SK-N-SH (cell line): ENCODE measurements at regions not wholly inside any gene's neighbourhood (a gene's known extent, or its start where the extent isn't known, plus 50 kb on each side); places are given as distances from the start of the nearest gene placed in this dataset.
"Not testable (repeated sequence)": the region's sequence is repeated elsewhere in the genome, so short reads cannot be mapped to it uniquely, and the experiment has no call there.

Experiments
- CTCF ChIA-PET: fragments of 300-600, 350-600 bp; formaldehyde crosslinking; extraction: SDS; loops from one replicate; lab custom pipeline; 2021; lab: Yijun Ruan, JAX
- POLR2A ChIA-PET: fragments of 350-600 bp; sonication (Branson Sonifier 250); formaldehyde crosslinking; extraction: SDS; loops from one replicate; lab custom pipeline; 2020; ENCODE audit warnings: antibody characterized with exemption, inconsistent platforms; lab: Yijun Ruan, JAX
- DNase-seq: peaks from one replicate; pipeline ENCODE4 v3.0.0; 2012
- H2AFZ ChIP-seq: fragments of 200-600 bp; sonication (generic); 2 replicates; pipeline ENCODE4 v1.8.1; 2016; ENCODE audit warnings: antibody characterized with exemption, mild to moderate bottlenecking, low read depth
- H3F3A ChIP-seq: fragments of 200-600 bp; sonication (generic); replicated peaks from 2 replicates; pipeline ENCODE3; 2016; ENCODE audit warnings: antibody characterized with exemption, mild to moderate bottlenecking; ENCODE audit not compliant: insufficient read depth
- H3K27ac ChIP-seq, 2 experiments: fragments of 200-500 bp in 1 of 2; fragments of 200-600 bp in 1 of 2; sonication (Bioruptor generic) in 1 of 2; sonication (generic), shearing (Covaris generic) in 1 of 2; 2 replicates each; pipeline versions ENCODE4 v1.5.1 to v1.6.1; 2014 to 2016; ENCODE audit warnings: low read depth in 2 of 2, inconsistent platforms in 1 of 2, low read length in 1 of 2, mild to moderate bottlenecking in 1 of 2, mixed read lengths in 1 of 2
- H3K27me3 ChIP-seq: fragments of 200-600 bp; sonication (generic), shearing (Covaris generic); 2 replicates; pipeline ENCODE4 v1.6.1; 2016; ENCODE audit warnings: mixed run types; ENCODE audit not compliant: insufficient read depth
- H3K36me3 ChIP-seq, 2 experiments: fragments of 200-500 bp in 1 of 2; fragments of 200-600 bp in 1 of 2; sonication (Bioruptor generic) in 1 of 2; sonication (generic) in 1 of 2; replicated peaks in 1 of 2; 2 replicates each; pipeline versions ENCODE3 to v1.5.1; 2014 to 2016; ENCODE audit warnings: low read length in 1 of 2, mild to moderate bottlenecking in 1 of 2; ENCODE audit not compliant: insufficient read depth in 2 of 2, control insufficient read depth in 1 of 2
- H3K4me1 ChIP-seq, 2 experiments: fragments of 200-500 bp in 1 of 2; fragments of 200-600 bp in 1 of 2; sonication (Bioruptor generic) in 1 of 2; sonication (generic), shearing (Covaris generic) in 1 of 2; 2 replicates each; pipeline versions ENCODE4 v1.5.1 to v1.6.1; 2014 to 2016; ENCODE audit warnings: low read depth in 1 of 2, low read length in 1 of 2, mixed run types in 1 of 2; ENCODE audit not compliant: insufficient read depth in 2 of 2, control insufficient read depth in 1 of 2
- H3K4me2 ChIP-seq: fragments of 200-600 bp; sonication (generic), shearing (Covaris generic); 2 replicates; pipeline ENCODE4 v1.6.1; 2017; ENCODE audit warnings: mixed run types
- H3K4me3 ChIP-seq, 2 experiments: fragments of 200-500 bp in 1 of 2; fragments of 200-600 bp in 1 of 2; sonication (Bioruptor generic) in 1 of 2; sonication (generic), shearing (Covaris generic) in 1 of 2; 2 replicates each; pipeline versions ENCODE4 v1.5.1 to v1.8.1; 2014 to 2016; ENCODE audit warnings: low read depth in 2 of 2, inconsistent platforms in 1 of 2, low read length in 1 of 2, mild to moderate bottlenecking in 1 of 2, mixed read lengths in 1 of 2, moderate library complexity in 1 of 2
- H3K79me2 ChIP-seq: fragments of 200-600 bp; sonication (generic); 2 replicates; pipeline ENCODE4 v1.8.1; 2017; ENCODE audit warnings: mild to moderate bottlenecking; ENCODE audit not compliant: insufficient read depth
- H3K9ac ChIP-seq: fragments of 200-600 bp; sonication (generic); 2 replicates; pipeline ENCODE4 v1.6.1; 2017; ENCODE audit warnings: mixed run types
- H3K9me2 ChIP-seq: fragments of 200-600 bp; sonication (generic); 2 replicates; pipeline ENCODE4 v1.6.1; 2017; ENCODE audit warnings: mixed run types
- H3K9me3 ChIP-seq: fragments of 200-600 bp; sonication (generic); 2 replicates; pipeline ENCODE4 v1.6.1; 2017; ENCODE audit warnings: mixed run types, mild to moderate bottlenecking, moderate library complexity
- H4K20me1 ChIP-seq: fragments of 200-600 bp; sonication (generic); 2 replicates; pipeline ENCODE4 v1.6.1; 2017; ENCODE audit warnings: mild to moderate bottlenecking, mixed run types; ENCODE audit not compliant: insufficient read depth
- EZH2phosphoT487 ChIP-seq: fragments of 200-600 bp; sonication (generic); IDR thresholded peaks from 2 replicates; pipeline ENCODE4 v1.6.1; 2017; ENCODE audit warnings: low read depth, mixed run types, mild to moderate bottlenecking, antibody characterized with exemption, moderate library complexity, borderline replicate concordance
- RCOR1 ChIP-seq: fragments of 150-350 bp; IDR thresholded peaks from 2 replicates; pipeline ENCODE4 v1.6.1; 2017; ENCODE audit warnings: antibody characterized with exemption, low read length
- USF2 ChIP-seq: fragments of 150-350 bp; IDR thresholded peaks from 2 replicates; pipeline ENCODE4 v1.6.1; 2017; ENCODE audit warnings: antibody characterized with exemption, low read length, low read depth, borderline replicate concordance
- ZBTB33 ChIP-seq: IDR thresholded peaks from 2 replicates; pipeline ENCODE4 v1.4.0; 2012; ENCODE audit warnings: low read depth, borderline replicate concordance
- WGBS: methylation state at CpG from one replicate; pipeline ENCODE4 v1.1.6; 2017; ENCODE audit warnings: low lambda C conversion rate; 5-methylcytosine and 5-hydroxymethylcytosine counted together
- TF ChIP-seq, protein P1 (sequence below): IDR thresholded peaks from 2 replicates; pipeline ENCODE4 v1.4.0; 2012; ENCODE audit warnings: low read depth, borderline replicate concordance

- H3K9me3 ChIP-seq, H3K9me2 ChIP-seq, H3K4me2 ChIP-seq, H2AFZ ChIP-seq, H3K27me3 ChIP-seq, POLR2A ChIA-PET, H3K36me3 ChIP-seq, H3K4me3 ChIP-seq, H3K27ac ChIP-seq, H3K9ac ChIP-seq, DNase-seq, CTCF ChIA-PET, H3K4me1 ChIP-seq, H4K20me1 ChIP-seq, H3K79me2 ChIP-seq, H3F3A ChIP-seq: not testable (repeated sequence)
- WGBS = 3% methylated on average over 2 of the region's 2 CpGs
Measured at GRCh38 chr22:11037814-11038213, 4490.2 kb upstream of the OR11H1 start.

DNA sequence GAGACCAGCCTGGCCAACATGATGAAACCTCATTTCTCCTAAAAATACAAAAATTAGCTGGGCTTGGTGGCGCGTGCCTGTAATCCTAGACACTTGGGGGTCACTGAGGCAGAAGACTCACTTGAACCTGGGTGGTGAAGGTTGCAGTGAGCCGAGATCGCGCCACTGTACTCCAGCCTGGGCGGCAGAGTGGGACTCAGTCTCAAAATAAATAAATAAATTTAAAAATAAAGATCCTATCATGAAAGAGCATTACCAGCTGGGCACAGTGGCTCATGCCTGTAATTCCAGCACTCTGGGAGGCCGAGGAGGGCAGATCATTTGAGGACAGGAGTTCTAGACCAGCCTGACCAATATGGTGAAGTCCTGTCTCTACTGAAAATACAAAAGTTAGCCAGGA lies 4489.2 kb upstream of the OR11H1 start:
- CTCF ChIA-PET = not testable (repeated sequence)

GRCh38 chr22:11041416-11041815 lies 4486.6 kb upstream of the OR11H1 start:
- H3K4me2 ChIP-seq, POLR2A ChIA-PET, H3K4me1 ChIP-seq, H3K9me3 ChIP-seq, H3F3A ChIP-seq, CTCF ChIA-PET, H3K79me2 ChIP-seq, H3K27ac ChIP-seq, H3K36me3 ChIP-seq, H3K4me3 ChIP-seq, H3K9ac ChIP-seq, H3K9me2 ChIP-seq, DNase-seq, H4K20me1 ChIP-seq, H2AFZ ChIP-seq, H3K27me3 ChIP-seq: not testable (repeated sequence)
- WGBS = 3% methylated on average over 9 of the region's 9 CpGs

More for the DNA sequence above, 4489.2 kb upstream of the OR11H1 start:
- H3K4me1 ChIP-seq, H3K4me3 ChIP-seq, H3K9me2 ChIP-seq, H3K9ac ChIP-seq, H3K27ac ChIP-seq, H3K79me2 ChIP-seq, H3K4me2 ChIP-seq, H3K27me3 ChIP-seq, POLR2A ChIA-PET, H2AFZ ChIP-seq, H3K36me3 ChIP-seq, H4K20me1 ChIP-seq, DNase-seq, H3F3A ChIP-seq, H3K9me3 ChIP-seq: not testable (repeated sequence)
- 7% methylated on average over 7 of the region's 7 CpGs for WGBS

DNA sequence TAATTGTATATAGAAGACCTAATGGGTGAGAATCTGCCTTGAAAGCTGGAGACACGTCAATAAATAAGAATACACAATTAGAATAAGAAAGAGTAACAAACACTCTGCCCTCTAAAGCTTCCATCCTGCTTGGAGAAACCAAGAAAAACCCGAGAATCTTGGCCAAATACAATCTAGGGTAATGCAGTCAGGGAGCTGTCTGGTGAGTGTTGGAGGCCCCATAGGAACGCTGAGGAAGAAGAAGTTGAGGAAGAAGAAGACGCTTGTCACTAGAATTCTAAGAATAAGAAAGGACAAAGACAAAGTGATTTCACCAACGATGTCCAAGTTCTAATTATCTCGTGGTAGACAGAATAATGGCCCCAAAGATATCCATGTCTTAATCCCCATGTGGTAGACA lies 4485.9 kb upstream of the OR11H1 start:
- POLR2A ChIA-PET = no interaction called here
- Histone ChIP-seq H4K20me1 (no peaks in the 10 kb centered on the region), H3K4me1 (no peaks in the 10 kb centered on the region), H3K36me3 (no peaks in the 10 kb centered on the region), H3F3A (no peaks in the 10 kb centered on the region), H3K9me2 (no peaks in the 10 kb centered on the region), H3K9ac (no peak overlapping the region), H3K9me3 (0 out of 2 replicates have a peak, but pooled peaks cover 7% of the 10 kb centered on the region), H3K4me2 (no peak overlapping the region), H3K79me2 (no peaks in the 10 kb centered on the region), H2AFZ (no peak overlapping the region), H3K4me3 (no peak overlapping the region), H3K27me3 (no peaks in the 10 kb centered on the region), H3K27ac (no peak overlapping the region)
- CTCF ChIA-PET = no interaction called here
- DNase-seq = no peak
- 2% methylated on average over 6 of the region's 6 CpGs for WGBS
- TF ChIP-seq ZBTB33 (no peak), RCOR1 (no peak), EZH2phosphoT487 (no peak), USF2 (no peak)
- TF ChIP-seq, protein P1, sequence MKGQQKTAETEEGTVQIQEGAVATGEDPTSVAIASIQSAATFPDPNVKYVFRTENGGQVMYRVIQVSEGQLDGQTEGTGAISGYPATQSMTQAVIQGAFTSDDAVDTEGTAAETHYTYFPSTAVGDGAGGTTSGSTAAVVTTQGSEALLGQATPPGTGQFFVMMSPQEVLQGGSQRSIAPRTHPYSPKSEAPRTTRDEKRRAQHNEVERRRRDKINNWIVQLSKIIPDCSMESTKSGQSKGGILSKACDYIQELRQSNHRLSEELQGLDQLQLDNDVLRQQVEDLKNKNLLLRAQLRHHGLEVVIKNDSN = no peak
- TF ChIP-seq, all 33 proteins: peak for 0

DNA sequence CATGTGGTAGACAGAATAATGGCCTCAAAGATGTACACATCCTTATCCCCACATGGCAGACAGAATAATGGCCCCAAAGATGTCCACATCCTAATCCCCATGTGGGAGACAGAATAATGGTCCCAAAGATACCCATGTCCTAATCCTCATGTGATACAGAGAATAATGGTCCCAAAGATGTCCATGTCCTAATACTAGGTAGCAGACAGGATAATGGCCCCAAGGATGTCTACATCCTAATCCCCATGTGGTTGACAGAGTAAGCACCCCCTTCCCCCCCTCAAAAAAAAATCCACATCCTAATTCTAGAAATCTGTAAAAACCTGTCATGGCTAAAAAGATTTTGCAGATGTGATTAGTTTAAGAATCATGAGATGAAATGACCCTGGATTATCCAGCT lies 4484.7 kb upstream of the OR11H1 start:
- CTCF ChIA-PET, H3K9me3 ChIP-seq, H2AFZ ChIP-seq, H3K36me3 ChIP-seq, H3K27ac ChIP-seq, H3K4me1 ChIP-seq, DNase-seq, H3K4me2 ChIP-seq, H3K79me2 ChIP-seq, H3K27me3 ChIP-seq, H3K4me3 ChIP-seq, POLR2A ChIA-PET, H3F3A ChIP-seq, H3K9me2 ChIP-seq, H3K9ac ChIP-seq, H4K20me1 ChIP-seq: not testable (repeated sequence)
